ENCODE measurements at regions not wholly inside any gene's neighbourhood (a gene's known extent, or its start where the extent isn't known, plus 50 kb on each side); places are given as distances from the start of the nearest gene placed in this dataset.

DNA sequence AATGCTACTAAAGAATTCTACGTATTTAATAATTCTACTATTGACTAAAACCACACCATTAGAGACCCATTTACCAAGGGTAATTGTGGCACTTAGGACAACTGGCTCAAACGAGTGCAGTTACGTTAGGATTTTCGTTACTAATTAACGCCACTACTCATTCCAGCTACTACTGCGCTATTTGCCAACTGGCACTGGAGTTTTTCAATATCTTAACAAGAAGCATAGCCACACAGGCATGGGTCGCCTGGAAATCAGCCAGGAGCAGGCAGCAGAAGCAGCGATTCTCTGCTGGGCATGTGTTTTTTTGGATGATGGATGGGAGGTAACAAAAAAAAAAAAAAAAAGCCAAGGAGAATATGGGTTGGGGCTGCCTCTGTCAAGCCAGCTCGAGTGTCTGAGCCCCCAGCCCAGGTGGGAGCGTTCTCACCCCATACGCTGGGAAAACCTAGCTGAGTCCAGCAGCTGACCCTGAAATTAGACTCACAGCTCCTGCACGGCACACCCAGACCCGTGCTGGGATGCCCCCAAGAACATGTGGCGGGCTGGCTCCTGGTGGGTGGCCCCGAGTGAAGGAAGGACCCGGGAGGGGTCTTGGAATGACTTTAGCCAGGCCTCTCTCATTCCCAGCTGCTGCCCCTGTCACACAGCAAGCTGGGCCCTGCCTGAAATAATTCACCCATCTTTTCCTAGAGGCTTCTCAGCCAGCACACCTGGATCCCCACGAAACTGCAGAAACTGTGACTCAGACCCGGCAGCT, 214.0 kb downstream of the BRD1 start:
- TF ChIP-seq EZH2 (IDR thresholded peaks at IDR 0.05; ENCODE audit: low read length, unreplicated experiment): no peak
- no peak for TF ChIP-seq EZH2phosphoT487 (IDR thresholded peaks at IDR 0.05; ENCODE audit: borderline replicate concordance, low read length)
- TF ChIP-seq, protein P1, sequence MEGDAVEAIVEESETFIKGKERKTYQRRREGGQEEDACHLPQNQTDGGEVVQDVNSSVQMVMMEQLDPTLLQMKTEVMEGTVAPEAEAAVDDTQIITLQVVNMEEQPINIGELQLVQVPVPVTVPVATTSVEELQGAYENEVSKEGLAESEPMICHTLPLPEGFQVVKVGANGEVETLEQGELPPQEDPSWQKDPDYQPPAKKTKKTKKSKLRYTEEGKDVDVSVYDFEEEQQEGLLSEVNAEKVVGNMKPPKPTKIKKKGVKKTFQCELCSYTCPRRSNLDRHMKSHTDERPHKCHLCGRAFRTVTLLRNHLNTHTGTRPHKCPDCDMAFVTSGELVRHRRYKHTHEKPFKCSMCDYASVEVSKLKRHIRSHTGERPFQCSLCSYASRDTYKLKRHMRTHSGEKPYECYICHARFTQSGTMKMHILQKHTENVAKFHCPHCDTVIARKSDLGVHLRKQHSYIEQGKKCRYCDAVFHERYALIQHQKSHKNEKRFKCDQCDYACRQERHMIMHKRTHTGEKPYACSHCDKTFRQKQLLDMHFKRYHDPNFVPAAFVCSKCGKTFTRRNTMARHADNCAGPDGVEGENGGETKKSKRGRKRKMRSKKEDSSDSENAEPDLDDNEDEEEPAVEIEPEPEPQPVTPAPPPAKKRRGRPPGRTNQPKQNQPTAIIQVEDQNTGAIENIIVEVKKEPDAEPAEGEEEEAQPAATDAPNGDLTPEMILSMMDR (conservative IDR thresholded peaks at IDR 0.05; ENCODE audit: low read depth, low read length): no peak
- no peak overlapping the region for H3K9ac ChIP-seq (ENCODE audit: low read length)

DNA sequence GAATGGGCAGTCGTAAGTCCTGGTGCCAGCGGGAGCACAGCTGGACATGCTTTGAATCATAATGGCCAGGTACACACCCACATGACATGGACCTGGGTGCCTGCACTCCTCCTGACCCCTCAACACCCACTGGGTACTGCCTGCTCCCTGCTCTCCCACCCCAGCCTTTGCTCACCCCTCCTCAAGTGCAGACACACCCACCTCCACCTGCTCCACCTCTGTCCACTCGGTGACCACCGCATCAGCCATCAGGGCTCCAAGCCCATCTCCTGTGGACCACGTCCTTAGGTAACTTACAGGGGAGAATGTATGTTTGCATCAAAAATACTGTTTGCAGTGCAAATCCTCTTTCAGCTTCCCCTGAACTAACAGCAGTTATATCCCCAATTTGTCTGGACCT, 214.6 kb downstream of the BRD1 start:
- ATAC-seq (no peak), DNase-seq (no peak)
- no peaks in the 10 kb centered on the region for H3K4me1 ChIP-seq (ENCODE audit: insufficient read depth, low read length)
- no peak overlapping the region for H3K27ac ChIP-seq (ENCODE audit: low read length)
- H3K27me3 ChIP-seq (ENCODE audit: low read length): peaks cover 55% of the 10 kb centered on the region
- H2AFZ ChIP-seq (ENCODE audit: low read length): no peak overlapping the region
- H3K79me2 ChIP-seq (ENCODE audit: low read length): no peaks in the 10 kb centered on the region
- H3K4me3 ChIP-seq (ENCODE audit: low read length): no peak overlapping the region
- intact Hi-C loops (cut with micrococcal nuclease): no loop called here
- ChIA-PET CTCF (no interaction called here), POLR2A (ENCODE audit: unreplicated experiment) (no interaction called here)
- no TSS peak for BruUV-seq (replicated peaks)
- no peaks in the 10 kb centered on the region for H3K9me2 ChIP-seq (replicated peaks; ENCODE audit: low read length)
- TF ChIP-seq EZH2 (IDR thresholded peaks at IDR 0.05; ENCODE audit: low read length, unreplicated experiment) (no peak), EZH2phosphoT487 (IDR thresholded peaks at IDR 0.05; ENCODE audit: borderline replicate concordance, low read length) (no peak)
- TF ChIP-seq, protein P1 (conservative IDR thresholded peaks at IDR 0.05; ENCODE audit: low read depth, low read length): no peak
- no peak overlapping the region for H3K9ac ChIP-seq (ENCODE audit: low read length)
- no peak overlapping the region for H3K4me2 ChIP-seq (ENCODE audit: low read length)
- no peaks in the 10 kb centered on the region for H3F3A ChIP-seq (ENCODE audit: low read length, unreplicated experiment)
- no peaks in the 10 kb centered on the region for H3K9me3 ChIP-seq (ENCODE audit: low read length)
- no peaks in the 10 kb centered on the region for H3K36me3 ChIP-seq (ENCODE audit: low read depth, low read length)
- H4K20me1 ChIP-seq (ENCODE audit: low read length): no peaks in the 10 kb centered on the region

More for the DNA sequence above, 214.0 kb downstream of the BRD1 start:
- Histone ChIP-seq H3K27ac (ENCODE audit: low read length) (no peak overlapping the region), H2AFZ (ENCODE audit: low read length) (no peak overlapping the region), H3K36me3 (ENCODE audit: low read depth, low read length) (no peaks in the 10 kb centered on the region), H3F3A (ENCODE audit: low read length, unreplicated experiment) (no peaks in the 10 kb centered on the region), H3K4me3 (ENCODE audit: low read length) (no peak overlapping the region), H3K27me3 (ENCODE audit: low read length) (peaks cover 55% of the 10 kb centered on the region), H3K9me2 (replicated peaks; ENCODE audit: low read length) (no peaks in the 10 kb centered on the region), H4K20me1 (ENCODE audit: low read length) (no peaks in the 10 kb centered on the region), H3K79me2 (ENCODE audit: low read length) (no peaks in the 10 kb centered on the region), H3K4me1 (ENCODE audit: insufficient read depth, low read length) (no peaks in the 10 kb centered on the region), H3K4me2 (ENCODE audit: low read length) (no peak overlapping the region), H3K9me3 (ENCODE audit: low read length) (no peaks in the 10 kb centered on the region)
- ATAC-seq (no peak), DNase-seq (no peak)
- intact Hi-C loops (cut with micrococcal nuclease): no loop called here
- ChIA-PET CTCF (no interaction called here), POLR2A (ENCODE audit: unreplicated experiment) (no interaction called here)
- BruUV-seq (replicated peaks): no TSS peak

DNA sequence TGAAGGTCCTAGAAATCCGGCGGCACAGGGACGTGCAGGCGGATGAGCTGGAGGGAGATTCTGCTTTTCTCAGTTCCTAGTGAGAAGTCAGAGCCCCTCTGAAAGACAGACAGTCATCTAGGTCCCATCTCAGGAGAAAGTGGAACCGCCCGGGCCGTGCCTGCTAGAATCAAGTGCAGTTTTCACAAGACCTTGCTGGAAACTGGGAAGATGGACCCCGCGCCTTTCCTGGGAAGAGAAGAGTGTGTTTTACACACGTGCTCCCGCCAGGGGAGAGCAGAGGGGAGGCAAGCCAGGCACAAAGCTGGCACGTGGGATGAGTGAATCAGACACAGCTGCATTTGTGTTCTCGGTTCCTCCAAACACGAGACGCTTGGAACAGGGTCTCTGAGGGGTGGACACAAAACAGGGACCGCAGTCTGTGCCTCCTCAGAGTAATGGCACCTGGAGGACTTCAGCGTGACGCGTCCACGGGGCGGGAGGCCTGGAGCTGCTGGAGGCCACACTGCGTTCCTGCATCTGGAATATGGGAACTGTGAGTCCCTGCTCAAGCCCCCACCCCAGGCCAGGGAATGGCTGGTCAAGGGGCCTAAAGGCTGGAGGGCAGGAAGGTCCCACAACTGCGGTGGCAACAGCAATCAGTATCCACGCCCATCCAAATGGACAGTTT, 218.3 kb downstream of the BRD1 start:
- Histone ChIP-seq H3K79me2 (ENCODE audit: low read length) (no peaks in the 10 kb centered on the region), H3K9ac (ENCODE audit: low read length) (no peak overlapping the region), H4K20me1 (ENCODE audit: low read length) (no peaks in the 10 kb centered on the region), H3F3A (ENCODE audit: low read length, unreplicated experiment) (no peaks in the 10 kb centered on the region), H3K9me3 (ENCODE audit: low read length) (no peaks in the 10 kb centered on the region), H2AFZ (ENCODE audit: low read length) (no peak overlapping the region), H3K4me2 (ENCODE audit: low read length) (no peak overlapping the region), H3K4me3 (ENCODE audit: low read length) (no peak overlapping the region), H3K9me2 (replicated peaks; ENCODE audit: low read length) (no peaks in the 10 kb centered on the region), H3K36me3 (ENCODE audit: low read depth, low read length) (no peaks in the 10 kb centered on the region), H3K27ac (ENCODE audit: low read length) (no peak overlapping the region), H3K27me3 (ENCODE audit: low read length) (peaks cover 64% of the 10 kb centered on the region), H3K4me1 (ENCODE audit: insufficient read depth, low read length) (no peaks in the 10 kb centered on the region)
- intact Hi-C loops (cut with micrococcal nuclease): no loop called here
- ATAC-seq (no peak), DNase-seq (no peak)
- CTCF ChIA-PET: no interaction called here
- POLR2A ChIA-PET (ENCODE audit: unreplicated experiment): no interaction called here
- TF ChIP-seq EZH2phosphoT487 (IDR thresholded peaks at IDR 0.05; ENCODE audit: borderline replicate concordance, low read length) (no peak), EZH2 (IDR thresholded peaks at IDR 0.05; ENCODE audit: low read length, unreplicated experiment) (no peak)
- TF ChIP-seq, protein P1 (conservative IDR thresholded peaks at IDR 0.05; ENCODE audit: low read depth, low read length): no peak
- BruUV-seq (replicated peaks): no TSS peak

Data from PC-3 (cell line).